SH-SY5Y (cell line): ENCODE measurements at regions not wholly inside any gene's neighbourhood (a gene's known extent, or its start where the extent isn't known, plus 50 kb on each side); places are given as distances from the start of the nearest gene placed in this dataset.

Experiments
- GATA2 ChIP-seq: IDR thresholded peaks from 2 replicates; pipeline ENCODE4 v1.6.1; 2011; ENCODE audit warnings: mild to moderate bottlenecking, low read depth, low read length
- GATA3 ChIP-seq: IDR thresholded peaks from 2 replicates; pipeline ENCODE4 v1.6.1; 2011; ENCODE audit warnings: low read depth, mild to moderate bottlenecking, low read length, moderate library complexity

GRCh38 chr17:77604301-77604972, 354.1 kb upstream of the TNRC6C start:
- TF ChIP-seq GATA2: no peak
- TF ChIP-seq GATA3: no peak
